Motor neuron (in vitro differentiated cells): ENCODE measurements at regions not wholly inside any gene's neighbourhood (a gene's known extent, or its start where the extent isn't known, plus 50 kb on each side); places are given as distances from the start of the nearest gene placed in this dataset.
A peak's percentile ranks its signal among the peaks of the same experiment; 100 is the strongest.

ENCODE experiments used
- ATAC-seq, 8 experiments: fragments of 200-7000 bp; cut with Tn5 transposase; replicated peaks in 6 of 8; 2 replicates each; pipeline ENCODE4 v1.8.0; 2021; ENCODE audit warnings: mild to moderate bottlenecking in 8 of 8, moderate library complexity in 8 of 8
- H3K27ac ChIP-seq, 2 donors: fragments of 250-450 bp; sonication (Bioruptor Pico); 2 replicates each; pipeline ENCODE4 v1.9.0; 2021; ENCODE audit warnings: antibody characterized with exemption in 2 of 2, mild to moderate bottlenecking in 2 of 2, moderate library complexity in 1 of 2
- H3K4me1 ChIP-seq, 2 donors: fragments of 250-450 bp; sonication (Bioruptor Pico); replicated peaks in 1 of 2; 2 replicates each; pipeline ENCODE4 v1.6.1; 2021; ENCODE audit warnings: antibody characterized with exemption in 2 of 2, mild to moderate bottlenecking in 2 of 2, moderate library complexity in 1 of 2
- H3K4me3 ChIP-seq, 5 donors: fragments of 250-450 bp; sonication (Bioruptor Pico); 2 replicates each; pipeline ENCODE4 v1.9.0; 2021; ENCODE audit warnings: antibody characterized with exemption in 5 of 5, mild to moderate bottlenecking in 5 of 5, moderate library complexity in 4 of 5
- WGBS, 10 experiments: fragments of 450-650 bp; shearing (Covaris generic); methylation state at CpG; one replicate each; pipeline ENCODE4 v1.0.0; 2022; 5-methylcytosine and 5-hydroxymethylcytosine counted together
- in situ Hi-C, 9 experiments: fragments of 400-800 bp; cut with MboI; loops; one replicate each; pipeline ENCODE4 v1.15.0; 2021; ENCODE audit warnings: low sequenced_read_pairs in 9 of 9, low pct_unique_long_range_greater_than_20kb in 2 of 9; ENCODE audit not compliant: unreplicated experiment in 9 of 9

GRCh38 chr4:28682847-28683246 is 1822.2 kb downstream of the STIM2 start:
- ATAC-seq = no peak
- Histone ChIP-seq H3K4me3 (no peak overlapping the region), H3K27ac (no peak overlapping the region), H3K4me1 (no peaks in the 10 kb centered on the region)
- in situ Hi-C loops = no loop called here
- 0 to 100% (median 71%) methylated on average over 1 of the region's 1 CpG; no CpG with 5 or more reads in 1 of the 10 experiments for WGBS, 10 experiments

GRCh38 chr4:28686618-28687017 is 1826.0 kb downstream of the STIM2 start:
- Histone ChIP-seq H3K4me3 (no peak overlapping the region), H3K4me1 (peaks cover 0 to 12% of the 10 kb centered on the region in 2 donors), H3K27ac (no peak overlapping the region)
- in situ Hi-C loops = no loop called here
- peak in 3 of 8 experiments; percentile 19 to 65 (median 25) for ATAC-seq
- 10 to 100% (median 86%) methylated on average over 1 to 2 of the region's 4 CpGs; no CpG with 5 or more reads in 3 of the 10 experiments for WGBS, 10 experiments

GRCh38 chr4:28690890-28691289 is 1830.2 kb downstream of the STIM2 start:
- Histone ChIP-seq H3K4me1 (peaks cover 0 to 12% of the 10 kb centered on the region in 2 donors), H3K4me3 (no peak overlapping the region), H3K27ac (no peak overlapping the region)
- WGBS, 10 experiments = 0 to 100% (median 100%) methylated on average over 1 of the region's 1 CpG; no CpG with 5 or more reads in 1 of the 10 experiments
- ATAC-seq = no peak
- in situ Hi-C loops = no loop called here

GRCh38 chr4:28702571-28702970 is 1841.9 kb downstream of the STIM2 start:
- no peak overlapping the region for H3K4me3 ChIP-seq
- in situ Hi-C loops = no loop called here
- no peaks in the 10 kb centered on the region for H3K4me1 ChIP-seq
- no peak for ATAC-seq
- H3K27ac ChIP-seq = no peak overlapping the region
- WGBS, 10 experiments = 0 to 85% (median 47%) methylated on average over 2 to 4 of the region's 4 CpGs; no CpG with 5 or more reads in 1 of the 10 experiments

- no peak for ATAC-seq
- Histone ChIP-seq H3K27ac (no peak overlapping the region), H3K4me1 (no peaks in the 10 kb centered on the region), H3K4me3 (no peak overlapping the region)
- in situ Hi-C loops = no loop called here
- WGBS, 10 experiments = 0 to 79% (median 43%) methylated on average over 1 to 3 of the region's 3 CpGs
Observed at GRCh38 chr4:28709891-28710290, 1849.2 kb downstream of the STIM2 start.

- Histone ChIP-seq H3K4me1 (no peaks in the 10 kb centered on the region), H3K27ac (no peak overlapping the region), H3K4me3 (no peak overlapping the region)
- no peak for ATAC-seq
- WGBS, 10 experiments = 14 to 94% (median 77%) methylated on average over 2 to 6 of the region's 6 CpGs; no CpG with 5 or more reads in 1 of the 10 experiments
- in situ Hi-C loops = no loop called here
Observed at GRCh38 chr4:28723371-28723770, 1862.7 kb downstream of the STIM2 start.

- Histone ChIP-seq H3K4me3 (no peak overlapping the region), H3K27ac (no peak overlapping the region), H3K4me1 (no peaks in the 10 kb centered on the region)
- ATAC-seq = no peak
- in situ Hi-C loops = no loop called here
- 0 to 100% (median 100%) methylated on average over 1 of the region's 1 CpG; no CpG with 5 or more reads in 1 of the 10 experiments for WGBS, 10 experiments
Observed at GRCh38 chr4:28724239-28724638, 1863.6 kb downstream of the STIM2 start.

- Histone ChIP-seq H3K4me3 (no peak overlapping the region), H3K4me1 (no peaks in the 10 kb centered on the region), H3K27ac (no peak overlapping the region)
- whole genome bisulfite sequencing, 10 experiments = 0 to 100% (median 36%) methylated on average over 1 to 2 of the region's 2 CpGs; no CpG with 5 or more reads in 2 of the 10 experiments
- ATAC-seq = no peak
- in situ Hi-C loops = no loop called here
Observed at GRCh38 chr4:28730304-28730703, 1869.7 kb downstream of the STIM2 start.

- in situ Hi-C loops = no loop called here
- H3K27ac ChIP-seq = no peak overlapping the region
- no peak overlapping the region for H3K4me3 ChIP-seq
- H3K4me1 ChIP-seq = no peaks in the 10 kb centered on the region
- ATAC-seq = no peak
- 3 to 75% (median 33%) methylated on average over 1 to 4 of the region's 4 CpGs; no CpG with 5 or more reads in 1 of the 10 experiments for WGBS, 10 experiments
Observed at GRCh38 chr4:28744066-28744465, 1883.4 kb downstream of the STIM2 start.

- ATAC-seq = no peak
- 0 to 88% (median 46%) methylated on average over 1 to 3 of the region's 3 CpGs for WGBS, 10 experiments
- no peak overlapping the region for H3K27ac ChIP-seq
- H3K4me1 ChIP-seq = peaks cover 3 to 11% of the 10 kb centered on the region in 2 donors
- H3K4me3 ChIP-seq = no peak overlapping the region
- in situ Hi-C loops = no loop called here
Observed at GRCh38 chr4:28754376-28754775, 1893.7 kb downstream of the STIM2 start.

GRCh38 chr4:28755081-28755480 is 1894.4 kb downstream of the STIM2 start:
- no peak overlapping the region for H3K27ac ChIP-seq
- WGBS, 10 experiments = 0 to 100% (median 40%) methylated on average over 2 of the region's 2 CpGs; no CpG with 5 or more reads in 1 of the 10 experiments
- in situ Hi-C loops = no loop called here
- H3K4me1 ChIP-seq = peaks cover 3 to 11% of the 10 kb centered on the region in 2 donors
- no peak for ATAC-seq
- no peak overlapping the region for H3K4me3 ChIP-seq

- H3K27ac ChIP-seq = no peak overlapping the region
- peaks cover 3 to 11% of the 10 kb centered on the region in 2 donors for H3K4me1 ChIP-seq
- in situ Hi-C loops = no loop called here
- H3K4me3 ChIP-seq = no peak overlapping the region
- ATAC-seq = no peak
Observed at GRCh38 chr4:28759064-28759463, 1898.4 kb downstream of the STIM2 start.

- 20 to 100% (median 80%) methylated on average over 1 to 6 of the region's 6 CpGs; no CpG with 5 or more reads in 1 of the 10 experiments for WGBS, 10 experiments
- Histone ChIP-seq H3K4me1 (peaks cover 0 to 1% of the 10 kb centered on the region in 2 donors), H3K4me3 (no peak overlapping the region), H3K27ac (no peak overlapping the region)
- no peak for ATAC-seq
- in situ Hi-C loops = no loop called here
Observed at GRCh38 chr4:28760003-28760402, 1899.4 kb downstream of the STIM2 start.

- WGBS, 10 experiments = 0 to 100% (median 78%) methylated on average over 1 of the region's 1 CpG; no CpG with 5 or more reads in 2 of the 10 experiments
- peak in 4 of 8 experiments; percentile 15 to 47 (median 34) for ATAC-seq
- in situ Hi-C loops = no loop called here
- Histone ChIP-seq H3K4me1 (no peaks in the 10 kb centered on the region), H3K27ac (no peak overlapping the region), H3K4me3 (no peak overlapping the region)
Observed at GRCh38 chr4:28772066-28772465, 1911.4 kb downstream of the STIM2 start.
